ENCODE measurements at regions not wholly inside any gene's neighbourhood (a gene's known extent, or its start where the extent isn't known, plus 50 kb on each side); places are given as distances from the start of the nearest gene placed in this dataset.
A peak's percentile ranks its signal among the peaks of the same experiment; 100 is the strongest.

DNA sequence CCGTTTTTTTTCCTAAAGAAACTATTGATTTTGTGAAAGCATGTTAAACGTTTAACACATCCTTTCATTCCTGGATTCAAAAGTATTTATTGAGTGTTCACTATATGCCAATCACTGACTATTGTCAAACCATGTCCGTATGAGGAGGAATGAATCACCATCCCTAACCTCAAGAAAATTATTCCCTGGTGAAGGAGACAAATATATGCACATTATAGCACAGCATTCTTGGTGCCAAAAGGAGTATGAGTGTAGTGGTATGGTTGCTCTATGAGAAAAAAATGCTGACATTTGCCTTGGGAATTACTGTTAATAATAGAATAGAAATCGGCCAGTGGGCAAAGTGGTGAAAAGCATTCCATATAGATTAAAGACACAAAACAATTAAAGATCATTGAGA is 1390.1 kb downstream of the MRPL39 start:
- DNase-seq (ENCODE audit: low read depth), result no peak

- no peak for DNase-seq (ENCODE audit: low read depth)
Observed at GRCh38 chr21:24210130-24210529, 1397.2 kb downstream of the MRPL39 start.

DNA sequence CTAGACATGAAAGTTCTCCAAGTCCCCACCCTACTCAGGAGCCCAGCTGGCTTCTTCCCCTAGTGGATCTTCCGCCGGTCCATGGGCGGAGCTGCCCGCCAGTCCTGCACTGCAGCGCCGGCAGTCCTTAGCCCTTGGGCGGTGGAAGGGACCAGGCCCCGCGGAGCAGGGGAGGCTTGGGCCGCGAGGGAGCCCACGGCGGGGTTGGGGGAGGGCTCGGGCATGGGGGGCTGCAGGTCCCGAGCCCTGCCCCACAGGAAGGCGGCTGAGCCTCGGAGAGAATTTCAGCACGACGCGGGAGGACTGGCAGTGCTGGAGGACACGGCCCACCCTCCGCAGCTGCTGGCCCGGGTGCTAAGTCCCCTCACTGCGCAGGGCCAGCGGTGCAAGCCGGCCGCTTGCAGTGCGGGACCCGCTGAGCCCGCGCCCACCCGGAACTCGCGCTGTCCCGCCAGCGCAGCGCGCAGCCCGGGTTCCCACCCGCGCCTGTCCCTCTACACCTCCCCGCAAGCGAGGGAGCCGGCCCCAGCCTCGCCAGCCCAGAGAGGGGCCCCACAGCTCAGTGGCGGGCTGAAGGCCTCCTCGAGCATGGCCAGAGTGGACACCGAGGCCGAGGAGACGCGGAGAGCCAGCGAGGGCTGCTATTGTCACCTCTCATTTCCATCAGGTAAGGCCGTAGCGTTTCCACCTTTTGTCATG is 1398.6 kb downstream of the MRPL39 start:
- DNase-seq (ENCODE audit: low read depth), result no peak

GRCh38 chr21:24205319-24205718 is 1402.0 kb downstream of the MRPL39 start:
- no peak for DNase-seq (ENCODE audit: low read depth)

GRCh38 chr21:24204641-24205040 is 1402.6 kb downstream of the MRPL39 start:
- DNase-seq (ENCODE audit: low read depth), result no peak

GRCh38 chr21:24200052-24200451 is 1407.2 kb downstream of the MRPL39 start:
- DNase-seq (ENCODE audit: low read depth), result no peak

DNA sequence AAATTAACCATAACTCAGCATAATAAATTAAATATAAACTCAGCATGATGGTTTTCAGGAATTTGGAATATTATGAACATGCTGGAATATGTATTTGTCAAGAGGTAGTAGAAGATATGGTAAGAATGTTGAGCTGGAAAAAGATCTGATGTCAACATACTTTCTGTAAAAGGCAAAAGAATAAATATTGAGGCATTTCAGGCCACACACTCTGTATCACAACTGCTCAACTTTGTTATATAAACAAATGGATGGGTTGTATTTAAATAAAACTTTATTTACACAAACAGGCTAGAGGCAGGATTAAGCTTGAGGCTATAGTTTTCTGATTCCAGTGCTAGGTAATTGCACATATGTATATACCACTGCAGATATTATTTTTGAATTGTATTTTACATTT is 1409.4 kb downstream of the MRPL39 start:
- DNase-seq (ENCODE audit: low read depth), result no peak

DNA sequence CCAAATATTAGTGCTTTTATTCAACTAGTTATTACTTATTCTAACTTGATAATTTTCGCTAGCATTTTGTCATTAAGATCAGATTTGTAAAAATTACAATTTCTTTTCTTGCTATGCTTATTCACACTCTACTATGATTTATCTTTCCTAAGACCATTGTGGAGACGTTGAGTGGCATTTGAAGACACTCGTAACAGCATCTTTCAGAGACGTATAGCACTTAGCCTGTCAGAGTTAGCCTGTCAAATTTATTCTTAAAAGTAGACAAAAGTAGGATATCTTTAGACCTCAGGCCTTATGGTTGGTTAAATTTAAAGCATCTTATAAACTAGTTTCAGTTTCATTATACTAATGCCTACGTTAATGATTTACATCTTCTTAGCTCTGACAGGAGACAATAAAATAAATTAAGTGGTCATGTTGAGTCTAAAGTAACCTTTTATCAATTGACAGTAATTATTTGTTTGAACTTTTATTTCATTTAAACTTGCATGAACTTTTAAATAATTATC is 1410.1 kb downstream of the MRPL39 start:
- DNase-seq (ENCODE audit: low read depth), result no peak

DNA sequence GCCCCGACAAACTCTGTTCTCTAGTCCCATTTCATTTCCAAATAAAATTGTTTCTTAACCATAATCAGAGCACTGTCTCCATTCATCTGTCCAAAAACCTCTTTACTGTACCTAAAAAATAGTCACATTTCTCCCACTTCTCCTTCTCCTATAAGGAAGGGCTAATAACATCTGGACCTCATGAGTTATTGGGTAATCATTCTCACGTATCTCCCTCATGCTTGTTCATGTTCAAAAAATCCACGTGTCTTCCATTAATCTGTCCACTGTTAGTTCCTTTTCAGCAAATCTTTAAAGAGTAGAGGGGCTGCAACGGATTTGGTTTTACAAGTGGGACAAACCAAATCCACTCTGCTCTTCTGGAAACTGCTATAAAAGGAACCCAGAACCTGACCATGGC is 1418.8 kb downstream of the MRPL39 start:
- DNase-seq (ENCODE audit: low read depth), result peak; percentile 18

DNA sequence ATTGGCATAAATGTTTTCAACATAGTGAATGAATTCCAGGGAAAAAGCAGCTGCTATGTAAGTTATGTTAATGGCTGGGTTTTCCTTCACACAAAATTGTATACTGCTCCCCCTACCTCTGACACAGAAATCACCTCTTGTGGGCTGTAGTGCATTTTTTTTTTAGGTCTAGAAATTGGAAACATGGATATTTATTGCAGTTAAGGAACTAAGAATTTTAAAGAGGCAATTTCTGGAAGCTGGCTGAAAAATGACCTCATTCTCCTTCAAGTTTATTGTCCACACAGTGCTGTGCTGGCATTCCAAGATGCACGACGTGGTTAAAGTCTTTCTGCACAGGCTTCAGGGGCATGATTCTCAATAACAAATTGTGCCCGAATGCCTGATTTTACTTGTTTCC is 1424.2 kb downstream of the MRPL39 start:
- DNase-seq (ENCODE audit: low read depth), result no peak

DNA sequence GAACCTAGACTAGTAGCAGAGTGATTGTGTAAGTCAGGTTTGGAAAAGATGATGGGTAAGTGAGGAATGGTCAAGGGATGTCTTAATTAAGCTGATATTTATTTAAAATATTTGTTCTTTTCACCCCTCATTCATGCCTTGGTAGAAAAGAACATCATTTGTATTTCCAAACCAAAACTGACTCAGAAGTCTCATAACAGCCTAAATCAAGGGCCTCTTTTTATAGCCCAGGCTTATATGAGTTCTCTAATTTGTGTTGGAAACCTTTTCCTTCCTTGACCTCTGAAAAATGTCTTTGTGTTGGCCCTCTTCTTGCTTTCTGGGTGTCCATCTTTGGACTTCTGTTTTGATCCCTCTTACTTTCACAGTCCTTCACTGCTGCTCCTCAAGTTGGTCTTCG is 1428.2 kb downstream of the MRPL39 start:
- DNase-seq (ENCODE audit: low read depth), result no peak

DNA sequence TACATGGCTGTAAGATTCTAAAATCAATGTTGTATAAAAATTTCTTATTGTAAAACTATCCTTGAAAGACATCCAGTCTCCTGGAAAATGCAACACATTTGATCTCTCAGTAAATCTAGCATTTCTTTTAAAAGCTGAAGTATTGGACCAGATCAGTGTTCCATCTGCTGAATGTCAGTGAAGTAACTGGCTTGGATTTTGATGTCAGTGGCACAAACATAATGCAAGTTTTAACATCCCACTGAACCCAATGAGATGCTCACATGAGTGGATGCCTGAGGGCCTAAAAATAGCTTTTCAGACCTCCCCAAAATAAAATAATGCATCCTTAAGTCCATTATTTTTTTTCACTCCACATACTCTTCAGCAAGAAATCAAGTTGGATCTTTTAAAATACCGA is 1432.2 kb downstream of the MRPL39 start:
- DNase-seq (ENCODE audit: low read depth), result no peak

- DNase-seq (ENCODE audit: low read depth), result no peak
Observed at GRCh38 chr21:24171736-24172135, 1435.5 kb downstream of the MRPL39 start.

DNA sequence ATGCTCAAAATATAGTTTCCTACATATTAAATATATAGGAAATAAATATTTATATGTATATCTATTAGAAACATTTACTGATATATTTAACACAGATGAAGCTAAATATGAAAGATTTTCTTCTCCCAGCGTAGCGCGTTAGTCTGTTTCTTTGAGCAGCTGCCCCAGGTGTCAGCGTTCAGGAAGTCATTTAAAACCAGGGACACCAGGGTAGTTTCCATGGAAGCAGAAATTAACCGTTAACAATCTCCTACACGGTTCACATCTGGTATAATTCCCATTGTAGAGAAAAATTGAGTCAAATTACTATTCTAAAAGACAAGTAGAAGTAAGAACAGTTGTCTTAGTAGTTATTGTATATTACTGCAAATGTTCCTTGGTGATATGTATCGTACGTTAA is 1443.7 kb downstream of the MRPL39 start:
- DNase-seq (ENCODE audit: low read depth), result no peak

DNA sequence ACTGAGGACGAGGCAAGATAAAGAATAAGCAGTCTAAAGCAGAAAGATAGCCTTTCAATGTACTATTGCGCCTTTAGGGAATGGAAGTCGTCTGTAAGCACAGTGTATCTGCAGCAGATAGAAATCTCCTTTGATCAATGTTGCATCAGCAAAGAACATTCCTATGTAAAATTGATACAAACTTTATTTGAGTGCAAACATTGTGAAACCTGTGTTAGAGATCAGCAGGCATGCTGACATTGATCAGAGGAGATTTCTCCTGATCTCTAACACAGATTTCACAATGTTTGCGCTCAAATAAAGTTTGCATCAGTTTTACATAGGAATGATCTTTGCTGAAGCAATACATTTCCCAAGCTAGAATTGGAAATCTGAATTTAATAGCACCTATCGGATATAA is 1446.8 kb downstream of the MRPL39 start:
- no peak for DNase-seq (ENCODE audit: low read depth)

DNA sequence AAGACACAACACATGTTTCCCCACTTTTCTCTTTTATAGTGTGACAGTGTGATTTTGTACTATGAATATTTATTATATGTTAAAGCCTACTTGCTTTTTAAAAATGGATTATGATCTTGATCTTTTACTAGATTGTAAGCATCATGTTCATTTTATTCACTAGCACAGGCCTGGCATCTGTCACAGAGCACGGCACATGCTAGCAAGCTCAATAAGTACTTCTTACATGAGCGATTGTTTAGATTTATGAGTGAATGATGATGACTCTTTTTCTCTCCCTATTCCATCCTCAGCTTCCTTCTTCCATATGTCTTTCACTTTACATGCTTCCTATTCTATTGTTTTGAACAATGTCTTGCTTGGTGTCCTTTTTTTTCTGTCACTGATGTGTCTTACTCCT is 1454.1 kb downstream of the MRPL39 start:
- DNase-seq (ENCODE audit: low read depth), result no peak

DNA sequence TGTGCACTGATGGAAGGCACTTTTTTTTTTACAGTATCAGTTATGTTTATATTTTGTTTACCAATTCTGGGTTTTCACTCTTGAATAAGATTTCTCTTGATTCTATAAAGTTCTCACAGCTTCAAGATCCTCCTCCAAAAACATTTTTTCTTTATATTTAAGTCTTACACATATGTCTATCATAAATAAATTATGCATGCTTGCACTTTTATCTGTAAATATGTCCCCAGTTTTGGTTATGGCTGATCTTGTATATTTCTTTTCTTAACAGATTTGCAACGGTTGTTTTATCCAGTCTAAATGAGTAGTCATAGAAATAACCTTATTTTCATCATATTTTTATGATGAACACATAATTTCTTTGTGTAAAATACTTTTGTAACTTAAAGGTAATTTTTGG is 1456.5 kb downstream of the MRPL39 start:
- no peak for DNase-seq (ENCODE audit: low read depth)

GRCh38 chr21:24148461-24148860 is 1458.8 kb downstream of the MRPL39 start:
- no peak for DNase-seq (ENCODE audit: low read depth)

DNA sequence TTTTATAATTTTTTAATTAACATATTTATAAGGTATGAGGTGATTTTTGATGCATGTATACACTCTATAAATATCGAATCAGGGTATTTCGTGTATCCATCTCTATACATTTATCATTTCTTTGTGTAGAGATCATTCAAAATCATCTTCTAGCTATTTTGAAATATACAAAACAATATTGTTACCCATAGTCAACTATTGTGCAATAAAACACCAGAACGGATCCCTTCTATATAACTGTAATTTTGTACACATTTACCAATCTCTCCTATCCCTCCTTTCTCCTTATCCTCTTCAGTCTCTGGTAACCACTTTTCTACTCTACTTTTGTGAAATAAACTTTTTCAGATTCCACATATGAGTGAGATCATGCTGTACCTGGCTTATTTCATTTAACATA is 1459.6 kb downstream of the MRPL39 start:
- DNase-seq (ENCODE audit: low read depth), result no peak

GRCh38 chr21:24131056-24131455 is 1476.2 kb downstream of the MRPL39 start:
- no peak for DNase-seq (ENCODE audit: low read depth)

GRCh38 chr21:24127651-24128050 is 1479.6 kb downstream of the MRPL39 start:
- no peak for DNase-seq (ENCODE audit: low read depth)

GRCh38 chr21:24123785-24124184 is 1483.5 kb downstream of the MRPL39 start:
- DNase-seq (ENCODE audit: low read depth), result no peak

DNA sequence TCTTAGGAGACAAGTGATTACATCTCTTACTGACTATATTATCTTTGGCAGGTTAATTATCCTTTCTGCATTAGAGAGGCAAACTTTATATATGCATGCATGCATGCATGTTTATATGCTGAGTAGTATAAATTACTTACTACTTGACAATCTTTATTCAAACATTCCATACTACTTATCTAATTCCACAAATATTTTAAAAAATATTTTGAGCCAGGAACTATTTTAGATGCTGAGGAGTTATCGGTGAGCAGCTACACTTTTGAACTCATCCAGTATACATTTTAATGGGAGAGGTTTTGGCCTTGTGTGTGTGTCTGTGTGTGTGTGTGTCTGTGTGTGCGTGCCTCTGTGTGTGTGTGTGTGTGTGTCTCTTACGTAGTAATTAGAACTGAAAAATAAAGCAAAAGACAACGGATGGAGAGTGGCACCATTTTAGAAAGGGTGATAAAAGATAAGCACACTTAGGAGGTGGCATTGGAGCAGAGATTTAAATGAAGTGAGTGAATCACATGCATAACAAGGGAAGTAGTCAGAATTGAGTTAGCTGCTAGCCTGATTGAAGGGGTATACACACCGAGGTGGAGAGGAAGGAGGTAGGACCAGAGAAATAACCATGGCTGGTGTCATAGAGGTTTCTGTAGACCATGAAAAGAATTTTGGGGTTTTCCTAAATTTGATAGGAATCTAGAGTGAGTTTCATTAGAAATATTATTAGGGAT is 1488.4 kb downstream of the MRPL39 start:
- no peak for DNase-seq (ENCODE audit: low read depth)

- no peak for DNase-seq (ENCODE audit: low read depth)
Observed at GRCh38 chr21:24115141-24115540, 1492.1 kb downstream of the MRPL39 start.
